ENCODE measurements at regions not wholly inside any gene's neighbourhood (a gene's known extent, or its start where the extent isn't known, plus 50 kb on each side); places are given as distances from the start of the nearest gene placed in this dataset.

DNA sequence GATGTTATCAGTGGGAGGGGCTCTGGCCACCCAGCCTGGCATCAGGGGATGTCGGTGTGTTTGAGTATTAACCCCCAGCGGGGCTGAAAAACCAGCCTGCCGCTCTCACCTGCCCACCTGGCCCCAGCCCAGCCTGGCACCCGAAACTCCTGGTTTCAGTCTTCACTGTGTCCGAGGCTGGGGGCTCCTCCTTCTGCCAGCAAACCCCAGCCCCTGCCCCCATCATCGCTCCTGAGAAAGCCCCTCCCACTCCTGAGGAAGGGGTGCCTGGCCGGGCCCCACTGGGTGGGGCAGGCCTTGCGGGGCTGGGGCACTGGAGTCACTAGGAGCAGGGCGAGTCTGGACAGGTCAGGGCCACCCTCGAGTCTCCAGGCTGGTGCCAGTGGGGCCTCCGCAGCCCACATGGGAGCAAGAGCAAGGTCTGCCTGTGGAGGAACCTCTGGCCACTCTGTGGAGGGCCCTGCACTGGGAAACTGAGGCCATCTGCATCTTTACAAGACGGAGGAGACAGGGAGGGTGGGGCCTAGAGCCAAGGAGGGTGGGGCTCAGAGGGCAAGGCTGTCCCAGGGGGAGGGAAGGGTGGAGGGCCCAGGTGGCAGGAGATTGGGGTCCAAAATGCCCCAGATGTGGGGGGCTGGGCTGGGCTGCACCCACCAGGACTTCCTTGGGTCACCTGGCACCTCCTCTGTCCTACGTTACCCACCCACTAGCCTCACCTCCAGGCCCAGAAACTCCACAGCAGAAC lies 51.5 kb upstream of the NOTCH1 start:
- DNase-seq: no peak

DNA sequence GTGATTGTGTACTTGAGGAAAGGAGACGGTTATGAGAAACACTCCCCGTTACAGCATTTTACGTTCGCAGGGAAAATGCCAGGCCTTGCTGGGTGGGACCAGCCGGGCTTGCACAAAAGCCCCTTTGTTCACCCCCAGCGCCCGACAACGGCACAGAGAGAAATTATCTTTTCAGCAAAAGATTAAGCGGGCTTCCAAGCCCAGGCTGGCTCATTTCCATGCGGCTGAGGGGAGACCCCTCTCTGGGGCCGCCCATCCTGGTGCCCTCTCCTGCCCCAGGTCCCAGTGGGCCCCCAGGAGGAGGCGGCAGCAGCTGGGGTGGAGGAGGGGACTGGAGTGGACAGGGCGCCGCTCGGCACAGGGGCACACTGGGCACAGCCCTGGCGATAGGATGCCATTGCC lies 50.8 kb upstream of the NOTCH1 start:
- DNase-seq: peak; percentile 75

DNA sequence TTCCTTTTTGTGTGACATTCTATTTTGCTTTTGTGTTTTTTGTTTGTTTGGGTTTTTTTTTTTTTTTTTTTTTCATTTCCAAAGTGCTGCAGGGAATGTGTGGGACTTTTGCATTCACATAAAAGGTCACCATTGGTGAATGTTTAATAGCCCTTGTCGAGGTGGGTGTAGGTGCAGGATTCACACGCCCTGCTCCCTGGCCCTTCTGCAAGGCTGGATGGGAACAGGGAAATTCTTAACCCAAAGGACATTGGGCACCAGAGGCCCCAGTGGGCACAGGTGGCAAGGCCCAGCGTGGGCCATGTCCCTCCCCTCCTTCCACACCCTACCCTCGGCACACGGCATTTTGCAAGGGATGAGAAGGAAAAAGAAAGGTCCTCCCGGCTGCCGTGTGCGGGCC lies 50.4 kb upstream of the NOTCH1 start:
- no peak for DNase-seq

DNA sequence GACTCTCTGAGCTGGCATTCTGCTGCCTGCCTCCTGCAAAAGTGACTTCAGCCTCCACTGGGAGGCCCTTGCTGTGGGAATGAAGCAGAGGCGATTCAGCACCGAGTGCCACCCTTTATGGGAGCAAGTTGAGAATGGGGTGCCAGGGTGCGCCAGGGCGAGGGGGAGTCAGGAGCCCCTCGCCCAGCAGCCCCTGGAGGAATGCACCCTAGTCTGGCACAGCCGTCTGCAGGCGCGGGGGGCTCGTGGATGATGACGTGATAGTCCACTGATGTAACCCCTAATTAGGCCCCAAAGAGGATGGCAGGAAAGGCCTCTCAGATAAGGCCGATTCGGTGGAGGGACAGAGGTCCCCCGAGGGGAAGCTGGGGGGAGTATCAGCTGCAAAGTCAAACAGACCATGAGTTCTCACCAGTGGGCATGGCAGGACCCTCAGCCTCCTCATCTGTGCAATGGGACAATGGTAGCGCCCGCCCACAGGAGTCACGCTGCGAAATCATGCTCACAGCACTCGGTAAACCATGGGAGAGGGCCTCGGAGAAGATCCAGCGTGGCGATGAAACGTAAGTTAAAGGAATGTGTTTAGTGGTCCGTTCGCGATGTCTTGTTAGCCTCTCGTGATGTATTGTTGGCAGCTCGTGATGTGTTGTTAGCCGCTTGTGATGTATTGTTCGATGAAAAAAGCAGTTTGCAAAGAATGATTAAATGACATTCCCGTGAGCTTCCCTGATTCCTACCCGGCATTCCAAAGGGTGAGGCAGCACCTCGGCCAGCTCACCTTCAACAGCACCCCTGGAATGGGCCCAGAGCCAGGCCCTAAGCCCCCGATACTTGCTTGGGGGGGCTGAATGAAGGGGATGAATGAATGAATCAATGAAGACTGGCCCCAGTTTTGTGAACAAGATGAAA lies 49.7 kb upstream of the NOTCH1 start:
- DNase-seq: no peak
